A673 (cell line): ENCODE measurements at regions not wholly inside any gene's neighbourhood (a gene's known extent, or its start where the extent isn't known, plus 50 kb on each side); places are given as distances from the start of the nearest gene placed in this dataset.

Experiments
- CTCF ChIP-seq: fragments of 300-800, 200-600 bp; sonication (generic); conservative IDR thresholded peaks from 2 replicates; pipeline ENCODE4 v1.5.1; 2017; ENCODE audit warnings: low read depth, mild to moderate bottlenecking, antibody characterized with exemption, low read length, moderate library complexity, mixed read lengths
- EZH2 ChIP-seq: fragments of 200-600 bp; sonication (generic); IDR thresholded peaks from 2 replicates; pipeline ENCODE4 v1.6.1; 2017; ENCODE audit warnings: borderline replicate concordance, low read depth, mild to moderate bottlenecking, mixed read lengths, antibody characterized with exemption, low read length; ENCODE audit not compliant: poor library complexity, severe bottlenecking

- TF ChIP-seq EZH2 (no peak), CTCF (no peak)
Measured at GRCh38 chr2:22458440-22458839, 926.5 kb upstream of the KLHL29 start.
